Heart right ventricle (tissue), 16 donors: ENCODE measurements at regions not wholly inside any gene's neighbourhood (a gene's known extent, or its start where the extent isn't known, plus 50 kb on each side); places are given as distances from the start of the nearest gene placed in this dataset.

ENCODE experiments used
- ATAC-seq, 8 donors: fragments of 200-7000 bp; cut with Tn5 transposase; one replicate each; pipeline ENCODE4 v1.9.1; 2020; ENCODE audit warnings: mild to moderate bottlenecking in 8 of 8, moderate library complexity in 8 of 8, moderate number of reproducible peaks in 1 of 8
- DNase-seq, 2 donors: peaks; one replicate each; pipeline ENCODE4 v3.0.0-alpha.2; 2020
- H3K27ac ChIP-seq, 10 donors: fragments of 200-600 bp; sonication (generic) in 2 of 10; one replicate each; pipeline versions ENCODE4 v1.5.0 to v1.8.0; 2020 to 2022; ENCODE audit warnings: mild to moderate bottlenecking in 3 of 10
- H3K27me3 ChIP-seq, 7 donors: fragments of 200-600 bp; one replicate each; pipeline ENCODE4 v1.8.0; 2021 to 2022; ENCODE audit warnings: mild to moderate bottlenecking in 2 of 7
- H3K36me3 ChIP-seq, 9 donors: fragments of 200-600 bp; sonication (generic) in 1 of 9; one replicate each; pipeline versions ENCODE4 v1.5.0 to v1.8.0; 2020 to 2022; ENCODE audit warnings: mild to moderate bottlenecking in 2 of 9
- H3K4me1 ChIP-seq, 9 donors: fragments of 200-600 bp; sonication (generic) in 1 of 9; one replicate each; pipeline versions ENCODE4 v1.5.0 to v1.8.0; 2020 to 2022; ENCODE audit warnings: mild to moderate bottlenecking in 4 of 9
- H3K4me3 ChIP-seq, 10 donors: fragments of 200-600 bp; sonication (generic) in 2 of 10; one replicate each; pipeline versions ENCODE4 v1.5.0 to v1.8.0; 2020 to 2022; ENCODE audit warnings: mild to moderate bottlenecking in 7 of 10, moderate library complexity in 2 of 10
- H3K9me3 ChIP-seq, 11 donors: fragments of 200-600 bp in 10 of 11; sonication (generic) in 2 of 11; one replicate each; pipeline versions ENCODE4 v1.5.0 to v1.8.0; 2013 to 2022; ENCODE audit warnings: mild to moderate bottlenecking in 2 of 11, control low read depth in 1 of 11, moderate library complexity in 1 of 11
- CTCF ChIP-seq, 9 donors: fragments of 200-600 bp; sonication (generic) in 2 of 9; IDR thresholded peaks; one replicate each; pipeline versions ENCODE4 v1.5.0 to v1.8.0; 2021 to 2022; ENCODE audit warnings: antibody characterized with exemption in 9 of 9, mild to moderate bottlenecking in 5 of 9, moderate library complexity in 1 of 9
- WGBS, 2 donors: extraction: QIAGEN DNeasy Blood & Tissue Kit; methylation state at CpG; one replicate each; pipeline ENCODE4 v1.1.7; 2013; ENCODE audit warnings: inconsistent platforms in 1 of 2; 5-methylcytosine and 5-hydroxymethylcytosine counted together
- intact Hi-C, 10 donors: fragments of 100-400 bp; cut with DNase I; formaldehyde crosslinking; loops; one replicate each; pipeline versions ENCODE4 v1.11.1 to v1.14.2; 2022
- donor health status: Arrhythmogenic right ventricular cardiomyopathy.
- donor health status: ischemic (EF 13 %, LVEDD 7.1; RV severe dilation, severe dysfunction).
- donor health status: healthy with polysubstance abuse.
- donor health status: DM: no; HTN: yes; CAD: no.
- donor health status: DM: no; HTN: no; CAD: no.
- donor health status: ischemic (EF 25% LVEDD 6.9; RV normal size, moderate dysfunction).
- donor health status: ischemic (EF 25% LVEDD 5.7; RV mildly dilated, moderate dysfunction).
- donor health status: healthy.
- donor health status: DM: yes; HTN: yes; CAD: no.
- donor health status: Ischemic cardiomyopathy.
- donor health status: ischemic (EF 35%, LVEDD 5.7; RV mildly dilated, moderate dysfunction).
- donor health status: nonischemic (EF 11% LVEDD 7.7; RV severe dilation, severe dysfunction).
- donor health status: DM: yes; HTN: yes; CAD: no.
- donor health status: PGD.
- donor health status: ischemic (EF 29% LVEDD 5.4; RV normal size, mild dysfunction).
- donor health status: nonischemic (EF 23%, LVEDD 6.1; RV moderate dilation, normal function).

- no peaks in the 10 kb centered on the region for H3K9me3 ChIP-seq
- no peak for TF ChIP-seq CTCF (IDR thresholded peaks at IDR 0.05)
- H3K4me1 ChIP-seq = no peaks in the 10 kb centered on the region
- H3K36me3 ChIP-seq = no peaks in the 10 kb centered on the region
- ATAC-seq (no peak), DNase-seq (no peak)
- intact Hi-C loops = no loop called here
- 85 to 91% methylated on average over 3 of the region's 3 CpGs for WGBS, 2 donors
- no peak overlapping the region for H3K4me3 ChIP-seq
- H3K27ac ChIP-seq = no peak overlapping the region
- H3K27me3 ChIP-seq = peaks cover 0 to 5% (median 0%) of the 10 kb centered on the region in 7 donors
Measured at GRCh38 chr7:91553410-91553895, 289.2 kb downstream of the FZD1 start.

- 81 to 89% methylated on average over 6 of the region's 6 CpGs for WGBS, 2 donors
- DNase-seq (no peak), ATAC-seq (no peak)
- no peak overlapping the region for H3K27ac ChIP-seq
- no peaks in the 10 kb centered on the region for H3K36me3 ChIP-seq
- H3K9me3 ChIP-seq = no peaks in the 10 kb centered on the region
- peaks cover 0 to 5% (median 0%) of the 10 kb centered on the region in 7 donors for H3K27me3 ChIP-seq
- intact Hi-C loops = loop anchor here in 1 of 10 donors (5.0 kb wide), 1 partner anchor 1207 kb away; no protein-coding TSS in a partner anchor
- H3K4me1 ChIP-seq = no peaks in the 10 kb centered on the region
- no peak for TF ChIP-seq CTCF (IDR thresholded peaks at IDR 0.05)
- H3K4me3 ChIP-seq = no peak overlapping the region
Measured at GRCh38 chr7:91554883-91555282, 290.6 kb downstream of the FZD1 start.

- H3K27me3 ChIP-seq = peaks cover 0 to 5% (median 0%) of the 10 kb centered on the region in 7 donors
- ATAC-seq = no peak
- intact Hi-C loops = loop anchor here in 1 of 10 donors (5.0 kb wide), 1 partner anchor 1206 kb away; no protein-coding TSS in a partner anchor
- H3K36me3 ChIP-seq = no peaks in the 10 kb centered on the region
- H3K4me3 ChIP-seq = no peak overlapping the region
- no peaks in the 10 kb centered on the region for H3K9me3 ChIP-seq
- no peaks in the 10 kb centered on the region for H3K4me1 ChIP-seq
- H3K27ac ChIP-seq = no peak overlapping the region
- no peak for TF ChIP-seq CTCF (IDR thresholded peaks at IDR 0.05)
- no peak for DNase-seq
- WGBS, 2 donors = 93 to 94% methylated on average over 4 of the region's 4 CpGs
Measured at GRCh38 chr7:91556239-91556638, 292.0 kb downstream of the FZD1 start.

- no peak for ATAC-seq
- Histone ChIP-seq H3K36me3 (no peaks in the 10 kb centered on the region), H3K27ac (no peak overlapping the region), H3K9me3 (no peaks in the 10 kb centered on the region), H3K4me1 (no peaks in the 10 kb centered on the region), H3K27me3 (peaks cover 0 to 5% (median 0%) of the 10 kb centered on the region in 7 donors), H3K4me3 (no peak overlapping the region)
- DNase-seq = no peak
- 78 to 83% methylated on average over 7 of the region's 7 CpGs for WGBS, 2 donors
- intact Hi-C loops = loop anchor here in 1 of 10 donors (5.0 kb wide), 1 partner anchor 1205 kb away; no protein-coding TSS in a partner anchor
- no peak for TF ChIP-seq CTCF (IDR thresholded peaks at IDR 0.05)
Measured at GRCh38 chr7:91556956-91557650, 292.9 kb downstream of the FZD1 start.
